Ishikawa (cell line): ENCODE measurements at regions not wholly inside any gene's neighbourhood (a gene's known extent, or its start where the extent isn't known, plus 50 kb on each side); places are given as distances from the start of the nearest gene placed in this dataset.

Source experiments
- CEBPB ChIP-seq: IDR thresholded peaks from 2 replicates; pipeline ENCODE4 v1.6.1; 2012
- CREB1 ChIP-seq: IDR thresholded peaks from 2 replicates; pipeline ENCODE4 v1.6.1; 2012; ENCODE audit warnings: low read depth
- EGR1 ChIP-seq: IDR thresholded peaks from 2 replicates; pipeline ENCODE4 v1.6.1; 2012
- EP300 ChIP-seq: IDR thresholded peaks from 2 replicates; pipeline ENCODE4 v1.6.1; 2012; ENCODE audit warnings: borderline replicate concordance
- FOXM1 ChIP-seq: IDR thresholded peaks from 2 replicates; pipeline ENCODE4 v1.6.1; 2012; ENCODE audit warnings: low read depth, borderline replicate concordance
- NFIC ChIP-seq: IDR thresholded peaks from 2 replicates; pipeline ENCODE4 v1.6.1; 2012
- RAD21 ChIP-seq: IDR thresholded peaks from 2 replicates; pipeline ENCODE4 v1.6.1; 2012; ENCODE audit warnings: low read depth
- TAF1 ChIP-seq: IDR thresholded peaks from 2 replicates; pipeline ENCODE4 v1.6.1; 2012; ENCODE audit warnings: low read depth, mild to moderate bottlenecking
- TCF12 ChIP-seq: IDR thresholded peaks from 2 replicates; pipeline ENCODE4 v1.6.1; 2012; ENCODE audit warnings: low read depth
- TEAD4 ChIP-seq: IDR thresholded peaks from 2 replicates; pipeline ENCODE4 v1.6.1; 2012
- YY1 ChIP-seq: IDR thresholded peaks from 2 replicates; pipeline ENCODE4 v1.6.1; 2012; ENCODE audit warnings: low read depth
- ZBTB7A ChIP-seq: IDR thresholded peaks from 2 replicates; pipeline ENCODE4 v1.6.1; 2012; ENCODE audit warnings: low read depth
- TF ChIP-seq, protein P1 (sequence below): IDR thresholded peaks from 2 replicates; pipeline ENCODE4 v1.6.1; 2012
- TF ChIP-seq, protein P2 (sequence below): IDR thresholded peaks from 2 replicates; pipeline ENCODE4 v1.6.1; 2012
- TF ChIP-seq, protein P3 (sequence below): IDR thresholded peaks from 2 replicates; pipeline ENCODE4 v1.6.1; 2012; ENCODE audit warnings: low read depth, mild to moderate bottlenecking

DNA sequence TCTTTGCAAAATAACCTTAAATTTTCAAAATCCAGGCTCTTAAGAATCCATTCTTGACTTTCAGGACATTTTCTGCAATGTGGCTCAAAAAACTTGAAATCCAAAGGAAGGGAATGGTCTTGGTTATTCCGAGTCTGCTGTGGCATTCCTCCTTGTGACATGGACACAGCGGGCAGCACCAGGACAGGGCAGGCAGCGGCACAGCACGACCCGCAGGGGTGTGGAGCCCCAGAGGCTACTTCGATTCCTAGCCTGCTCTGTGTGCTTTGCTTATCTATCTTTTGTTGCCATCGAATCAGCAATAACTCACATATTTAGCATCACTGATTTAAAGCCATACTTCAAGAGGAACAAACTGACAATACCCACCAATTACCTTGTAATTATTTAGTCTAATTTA is 420.2 kb upstream of the IRX1 start:
- TF ChIP-seq TEAD4 (no peak), EP300 (no peak), ZBTB7A (no peak)
- TF ChIP-seq, protein P1, sequence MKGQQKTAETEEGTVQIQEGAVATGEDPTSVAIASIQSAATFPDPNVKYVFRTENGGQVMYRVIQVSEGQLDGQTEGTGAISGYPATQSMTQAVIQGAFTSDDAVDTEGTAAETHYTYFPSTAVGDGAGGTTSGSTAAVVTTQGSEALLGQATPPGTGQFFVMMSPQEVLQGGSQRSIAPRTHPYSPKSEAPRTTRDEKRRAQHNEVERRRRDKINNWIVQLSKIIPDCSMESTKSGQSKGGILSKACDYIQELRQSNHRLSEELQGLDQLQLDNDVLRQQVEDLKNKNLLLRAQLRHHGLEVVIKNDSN: no peak

DNA sequence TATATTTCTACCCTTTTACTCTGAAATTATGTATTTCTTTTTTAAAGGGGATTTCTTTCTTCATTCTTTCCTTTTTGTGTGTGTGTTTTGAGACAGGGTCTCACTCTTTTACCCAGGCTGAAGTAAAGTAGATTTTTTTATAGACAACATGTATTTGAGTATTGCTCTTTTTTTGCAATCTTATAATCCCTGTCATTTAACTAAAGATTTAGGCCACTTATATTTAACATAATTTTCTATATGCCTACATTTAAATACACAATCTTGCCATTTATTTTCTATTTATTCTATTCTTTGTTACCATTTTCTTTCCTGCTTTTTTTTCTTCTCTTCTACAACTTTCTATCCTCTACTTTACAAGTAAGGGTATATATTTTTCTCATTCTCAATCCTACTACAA is 416.0 kb upstream of the IRX2 start:
- TF ChIP-seq YY1: no peak
- TF ChIP-seq TAF1: no peak
- TF ChIP-seq CREB1: no peak
- TF ChIP-seq, protein P2, sequence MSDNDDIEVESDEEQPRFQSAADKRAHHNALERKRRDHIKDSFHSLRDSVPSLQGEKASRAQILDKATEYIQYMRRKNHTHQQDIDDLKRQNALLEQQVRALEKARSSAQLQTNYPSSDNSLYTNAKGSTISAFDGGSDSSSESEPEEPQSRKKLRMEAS: no peak
- TF ChIP-seq TEAD4: no peak
- TF ChIP-seq, protein P1: no peak
- no peak for TF ChIP-seq NFIC
- TF ChIP-seq, protein P3, sequence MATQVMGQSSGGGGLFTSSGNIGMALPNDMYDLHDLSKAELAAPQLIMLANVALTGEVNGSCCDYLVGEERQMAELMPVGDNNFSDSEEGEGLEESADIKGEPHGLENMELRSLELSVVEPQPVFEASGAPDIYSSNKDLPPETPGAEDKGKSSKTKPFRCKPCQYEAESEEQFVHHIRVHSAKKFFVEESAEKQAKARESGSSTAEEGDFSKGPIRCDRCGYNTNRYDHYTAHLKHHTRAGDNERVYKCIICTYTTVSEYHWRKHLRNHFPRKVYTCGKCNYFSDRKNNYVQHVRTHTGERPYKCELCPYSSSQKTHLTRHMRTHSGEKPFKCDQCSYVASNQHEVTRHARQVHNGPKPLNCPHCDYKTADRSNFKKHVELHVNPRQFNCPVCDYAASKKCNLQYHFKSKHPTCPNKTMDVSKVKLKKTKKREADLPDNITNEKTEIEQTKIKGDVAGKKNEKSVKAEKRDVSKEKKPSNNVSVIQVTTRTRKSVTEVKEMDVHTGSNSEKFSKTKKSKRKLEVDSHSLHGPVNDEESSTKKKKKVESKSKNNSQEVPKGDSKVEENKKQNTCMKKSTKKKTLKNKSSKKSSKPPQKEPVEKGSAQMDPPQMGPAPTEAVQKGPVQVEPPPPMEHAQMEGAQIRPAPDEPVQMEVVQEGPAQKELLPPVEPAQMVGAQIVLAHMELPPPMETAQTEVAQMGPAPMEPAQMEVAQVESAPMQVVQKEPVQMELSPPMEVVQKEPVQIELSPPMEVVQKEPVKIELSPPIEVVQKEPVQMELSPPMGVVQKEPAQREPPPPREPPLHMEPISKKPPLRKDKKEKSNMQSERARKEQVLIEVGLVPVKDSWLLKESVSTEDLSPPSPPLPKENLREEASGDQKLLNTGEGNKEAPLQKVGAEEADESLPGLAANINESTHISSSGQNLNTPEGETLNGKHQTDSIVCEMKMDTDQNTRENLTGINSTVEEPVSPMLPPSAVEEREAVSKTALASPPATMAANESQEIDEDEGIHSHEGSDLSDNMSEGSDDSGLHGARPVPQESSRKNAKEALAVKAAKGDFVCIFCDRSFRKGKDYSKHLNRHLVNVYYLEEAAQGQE: no peak
- no peak for TF ChIP-seq CEBPB
- no peak for TF ChIP-seq EGR1
- no peak for TF ChIP-seq FOXM1
- no peak for TF ChIP-seq ZBTB7A
- no peak for TF ChIP-seq RAD21
- TF ChIP-seq EP300: no peak
- no peak for TF ChIP-seq TCF12

DNA sequence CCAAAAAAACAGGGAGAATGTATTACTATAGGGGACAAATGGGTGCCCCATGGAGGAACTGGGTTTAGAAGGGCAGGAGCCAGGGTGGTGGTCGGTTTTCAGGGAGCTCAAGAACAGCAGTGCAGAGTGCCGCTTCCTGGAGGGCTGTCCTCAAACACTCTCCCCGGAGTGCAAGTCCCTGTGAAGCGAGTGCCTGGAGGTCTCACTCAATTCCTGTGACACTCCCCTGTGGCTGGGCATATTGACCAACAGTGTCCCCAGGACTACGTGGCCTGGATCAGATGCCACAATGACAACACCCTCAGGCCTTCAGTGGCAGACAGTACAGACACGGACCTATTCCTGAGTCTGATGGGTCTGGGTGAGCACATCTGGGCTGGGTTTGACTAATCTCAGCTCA is 412.1 kb upstream of the IRX2 start:
- TF ChIP-seq RAD21: no peak
- TF ChIP-seq, protein P1: no peak
- TF ChIP-seq, protein P3: no peak
- no peak for TF ChIP-seq FOXM1
- TF ChIP-seq, protein P2: no peak
- no peak for TF ChIP-seq YY1
- TF ChIP-seq EP300: no peak

DNA sequence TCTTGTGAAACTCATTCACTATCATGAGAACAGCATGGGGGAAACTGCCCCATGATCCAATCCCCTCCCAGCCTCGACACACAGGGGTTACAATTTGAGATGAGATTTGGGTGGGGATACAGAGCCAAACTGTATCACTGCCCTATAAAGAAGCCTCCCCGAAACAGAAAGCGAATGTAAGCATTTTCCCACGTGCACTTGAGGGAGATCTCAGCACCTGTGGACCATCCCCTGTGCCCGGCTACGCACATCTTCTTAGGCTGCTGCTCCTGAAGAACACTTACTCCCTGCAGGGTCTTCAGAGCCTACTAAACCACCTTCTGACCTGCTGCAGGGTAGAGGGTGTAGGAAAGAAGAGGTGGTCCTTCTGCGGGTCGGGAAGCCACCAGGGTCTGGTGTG is 410.2 kb upstream of the IRX2 start:
- TF ChIP-seq YY1: no peak
- no peak for TF ChIP-seq ZBTB7A

DNA sequence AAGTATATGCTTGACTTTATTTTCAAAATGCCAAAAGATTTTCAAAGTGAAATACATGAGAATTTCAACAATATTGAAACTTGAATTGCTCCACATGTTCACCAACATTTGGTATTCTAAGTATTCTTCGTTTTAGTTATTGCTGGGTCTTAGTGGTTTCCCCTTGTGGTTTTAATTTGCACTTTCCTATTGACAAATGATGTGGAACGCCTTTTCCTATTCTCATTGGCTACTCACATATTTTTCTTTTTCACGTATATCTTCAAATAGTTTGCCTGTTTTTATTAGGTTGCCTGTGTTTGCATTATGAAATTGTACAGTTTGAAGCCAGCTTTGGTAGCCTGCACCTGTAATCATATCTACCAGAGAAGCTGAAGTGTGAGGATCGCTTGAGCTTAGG is 405.7 kb upstream of the IRX2 start:
- TF ChIP-seq TAF1: no peak
- TF ChIP-seq, protein P3: no peak
- no peak for TF ChIP-seq CREB1
- TF ChIP-seq TCF12: no peak
- TF ChIP-seq NFIC: no peak
- TF ChIP-seq, protein P1: no peak
- no peak for TF ChIP-seq EGR1
- TF ChIP-seq EP300: no peak
- TF ChIP-seq RAD21: no peak
- TF ChIP-seq, protein P2: no peak
- TF ChIP-seq TEAD4: no peak
- TF ChIP-seq YY1: no peak
- TF ChIP-seq ZBTB7A: no peak
- no peak for TF ChIP-seq FOXM1
- TF ChIP-seq CEBPB: no peak
